Panc1 (cell line): ENCODE measurements at regions not wholly inside any gene's neighbourhood (a gene's known extent, or its start where the extent isn't known, plus 50 kb on each side); places are given as distances from the start of the nearest gene placed in this dataset.
"Not testable (repeated sequence)": the region's sequence is repeated elsewhere in the genome, so short reads cannot be mapped to it uniquely, and the experiment has no call there.

Source experiments
- POLR2AphosphoS5 ChIP-seq: IDR thresholded peaks from 2 replicates; pipeline ENCODE4 v1.6.1; 2012; ENCODE audit warnings: mild to moderate bottlenecking, low read depth, low read length, moderate library complexity
- TCF7L2 ChIP-seq: IDR thresholded peaks from 2 replicates; pipeline ENCODE4 v1.6.1; 2011; ENCODE audit warnings: mild to moderate bottlenecking, low read depth, low read length, inconsistent platforms
- TF ChIP-seq, protein P1 (sequence below): fragments of 450-650 bp; IDR thresholded peaks from 2 replicates; pipeline ENCODE4 v1.5.1; 2017; ENCODE audit warnings: mild to moderate bottlenecking

DNA sequence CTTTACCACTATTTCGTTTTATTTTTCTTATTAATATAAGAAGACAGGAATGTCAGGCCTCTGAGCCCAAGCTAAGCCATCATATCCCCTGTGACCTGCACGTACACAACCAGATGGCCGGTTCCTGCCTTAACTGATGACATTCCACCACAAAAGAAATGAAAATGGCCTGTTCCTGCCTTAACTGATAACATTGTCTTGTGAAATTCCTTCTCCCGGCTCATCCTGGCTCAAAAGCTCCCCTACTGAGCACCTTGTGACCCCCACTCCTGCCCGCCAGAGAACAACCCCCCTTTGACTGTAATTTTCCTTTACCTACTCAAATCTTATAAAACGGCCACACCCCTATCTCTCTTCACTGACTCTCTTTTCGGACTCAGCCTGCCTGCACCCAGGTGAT lies 101.8 kb upstream of the UST start:
- TF ChIP-seq, protein P1, sequence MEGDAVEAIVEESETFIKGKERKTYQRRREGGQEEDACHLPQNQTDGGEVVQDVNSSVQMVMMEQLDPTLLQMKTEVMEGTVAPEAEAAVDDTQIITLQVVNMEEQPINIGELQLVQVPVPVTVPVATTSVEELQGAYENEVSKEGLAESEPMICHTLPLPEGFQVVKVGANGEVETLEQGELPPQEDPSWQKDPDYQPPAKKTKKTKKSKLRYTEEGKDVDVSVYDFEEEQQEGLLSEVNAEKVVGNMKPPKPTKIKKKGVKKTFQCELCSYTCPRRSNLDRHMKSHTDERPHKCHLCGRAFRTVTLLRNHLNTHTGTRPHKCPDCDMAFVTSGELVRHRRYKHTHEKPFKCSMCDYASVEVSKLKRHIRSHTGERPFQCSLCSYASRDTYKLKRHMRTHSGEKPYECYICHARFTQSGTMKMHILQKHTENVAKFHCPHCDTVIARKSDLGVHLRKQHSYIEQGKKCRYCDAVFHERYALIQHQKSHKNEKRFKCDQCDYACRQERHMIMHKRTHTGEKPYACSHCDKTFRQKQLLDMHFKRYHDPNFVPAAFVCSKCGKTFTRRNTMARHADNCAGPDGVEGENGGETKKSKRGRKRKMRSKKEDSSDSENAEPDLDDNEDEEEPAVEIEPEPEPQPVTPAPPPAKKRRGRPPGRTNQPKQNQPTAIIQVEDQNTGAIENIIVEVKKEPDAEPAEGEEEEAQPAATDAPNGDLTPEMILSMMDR: not testable (repeated sequence)
- TF ChIP-seq POLR2AphosphoS5, TCF7L2: not testable (repeated sequence)
